ENCODE measurements at regions not wholly inside any gene's neighbourhood (a gene's known extent, or its start where the extent isn't known, plus 50 kb on each side); places are given as distances from the start of the nearest gene placed in this dataset.

DNA sequence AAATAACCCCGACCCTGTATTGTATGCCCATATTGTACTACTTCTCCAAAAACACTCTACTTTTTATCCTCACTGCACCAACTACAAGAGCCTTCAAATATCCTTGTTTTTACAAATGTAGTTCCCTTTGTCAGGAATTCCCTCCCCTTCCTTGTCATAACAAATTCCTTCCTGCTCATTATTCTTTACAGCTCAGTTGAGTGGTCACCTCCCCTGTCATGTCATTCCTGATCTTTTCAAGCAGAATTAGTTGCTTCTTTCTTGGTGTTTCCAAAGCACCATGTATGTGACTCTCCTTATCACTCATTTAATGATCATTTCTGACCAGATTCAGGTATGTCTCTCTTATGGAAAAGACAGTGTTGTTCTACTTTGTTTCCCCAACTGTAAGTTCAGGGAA, 194.2 kb upstream of the SMC2 start:
- no peaks in the 10 kb centered on the region for H3K9me1 ChIP-seq (ENCODE audit: control insufficient read depth, extremely low read depth, insufficient read depth, low read length)
- no peaks in the 10 kb centered on the region for H3K4me1 ChIP-seq (ENCODE audit: control insufficient read depth, extremely low read depth, insufficient read depth, low read length)
- DNase-seq (ENCODE audit: low read depth, low spot score) = no peak
- no peak overlapping the region for H3K9ac ChIP-seq (ENCODE audit: control insufficient read depth, extremely low read depth, insufficient read depth, low read length)
- no peaks in the 10 kb centered on the region for H3K9me3 ChIP-seq (ENCODE audit: control insufficient read depth, low read depth, low read length)
- no peak for TF ChIP-seq EZH2 (IDR thresholded peaks at IDR 0.05; ENCODE audit: low read length)
- TF ChIP-seq, protein P1, sequence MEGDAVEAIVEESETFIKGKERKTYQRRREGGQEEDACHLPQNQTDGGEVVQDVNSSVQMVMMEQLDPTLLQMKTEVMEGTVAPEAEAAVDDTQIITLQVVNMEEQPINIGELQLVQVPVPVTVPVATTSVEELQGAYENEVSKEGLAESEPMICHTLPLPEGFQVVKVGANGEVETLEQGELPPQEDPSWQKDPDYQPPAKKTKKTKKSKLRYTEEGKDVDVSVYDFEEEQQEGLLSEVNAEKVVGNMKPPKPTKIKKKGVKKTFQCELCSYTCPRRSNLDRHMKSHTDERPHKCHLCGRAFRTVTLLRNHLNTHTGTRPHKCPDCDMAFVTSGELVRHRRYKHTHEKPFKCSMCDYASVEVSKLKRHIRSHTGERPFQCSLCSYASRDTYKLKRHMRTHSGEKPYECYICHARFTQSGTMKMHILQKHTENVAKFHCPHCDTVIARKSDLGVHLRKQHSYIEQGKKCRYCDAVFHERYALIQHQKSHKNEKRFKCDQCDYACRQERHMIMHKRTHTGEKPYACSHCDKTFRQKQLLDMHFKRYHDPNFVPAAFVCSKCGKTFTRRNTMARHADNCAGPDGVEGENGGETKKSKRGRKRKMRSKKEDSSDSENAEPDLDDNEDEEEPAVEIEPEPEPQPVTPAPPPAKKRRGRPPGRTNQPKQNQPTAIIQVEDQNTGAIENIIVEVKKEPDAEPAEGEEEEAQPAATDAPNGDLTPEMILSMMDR (optimal IDR thresholded peaks at IDR 0.05 in 1 of 3, IDR thresholded peaks at IDR 0.05 in 1 of 3, conservative IDR thresholded peaks at IDR 0.05 in 1 of 3; ENCODE audit: extremely low read depth in 1 of 3, insufficient read depth in 2 of 3, low read length in 3 of 3) = no peak
- no peak for FAIRE-seq
- no peaks in the 10 kb centered on the region for H3K36me3 ChIP-seq (ENCODE audit: control insufficient read depth in 2 of 2, extremely low read depth in 1 of 2, insufficient read depth in 2 of 2, low read length in 2 of 2)
- H3K27ac ChIP-seq (ENCODE audit: control insufficient read depth, insufficient read depth, low read length) = no peak overlapping the region
- no peak overlapping the region for H3K4me3 ChIP-seq (ENCODE audit: control insufficient read depth in 2 of 3, extremely low read depth in 1 of 3, insufficient read depth in 2 of 3, low read depth in 1 of 3, low read length in 3 of 3)
- H3K4me2 ChIP-seq (ENCODE audit: control insufficient read depth, extremely low read depth, insufficient read depth, low read depth, low read length) = no peak overlapping the region
- dilution Hi-C loops (cut with MboI; ENCODE audit: extremely low pct_ligation_motif_present, low sequenced_read_pairs) = no loop called here
- H2AFZ ChIP-seq (ENCODE audit: control insufficient read depth, low read length) = no peak overlapping the region
- H3K27me3 ChIP-seq (ENCODE audit: control insufficient read depth, extremely low read depth, insufficient read depth, low read length) = no peaks in the 10 kb centered on the region
- no peaks in the 10 kb centered on the region for H4K20me1 ChIP-seq (ENCODE audit: control insufficient read depth, extremely low read depth, insufficient read depth, low read length)
- H3K79me2 ChIP-seq (ENCODE audit: control insufficient read depth, insufficient read depth, low read length) = no peaks in the 10 kb centered on the region

DNA sequence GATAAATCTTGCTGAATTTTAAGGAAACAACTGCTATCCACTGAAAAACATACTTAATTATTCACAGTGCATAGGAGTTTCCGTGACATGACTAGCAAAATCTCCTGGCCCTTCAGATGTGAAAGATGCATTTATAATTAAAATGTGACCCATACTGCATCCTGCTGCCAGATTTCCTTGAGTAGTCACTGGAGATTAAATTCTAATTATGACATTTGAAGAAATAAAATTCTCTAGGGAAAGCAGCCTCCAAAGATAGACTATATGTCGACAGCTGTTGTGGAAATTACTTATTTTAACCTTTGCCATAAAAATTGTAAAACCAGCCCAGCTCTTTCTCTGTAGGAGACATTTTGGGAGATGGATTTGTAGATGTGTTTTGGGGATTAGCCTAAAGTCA, 193.6 kb upstream of the SMC2 start:
- Histone ChIP-seq H3K36me3 (ENCODE audit: control insufficient read depth in 2 of 2, extremely low read depth in 1 of 2, insufficient read depth in 2 of 2, low read length in 2 of 2) (no peaks in the 10 kb centered on the region), H4K20me1 (ENCODE audit: control insufficient read depth, extremely low read depth, insufficient read depth, low read length) (no peaks in the 10 kb centered on the region), H3K4me3 (ENCODE audit: control insufficient read depth in 2 of 3, extremely low read depth in 1 of 3, insufficient read depth in 2 of 3, low read depth in 1 of 3, low read length in 3 of 3) (no peak overlapping the region), H3K4me2 (ENCODE audit: control insufficient read depth, extremely low read depth, insufficient read depth, low read depth, low read length) (no peak overlapping the region), H2AFZ (ENCODE audit: control insufficient read depth, low read length) (no peak overlapping the region), H3K27me3 (ENCODE audit: control insufficient read depth, extremely low read depth, insufficient read depth, low read length) (no peaks in the 10 kb centered on the region), H3K9me3 (ENCODE audit: control insufficient read depth, low read depth, low read length) (no peaks in the 10 kb centered on the region), H3K27ac (ENCODE audit: control insufficient read depth, insufficient read depth, low read length) (no peak overlapping the region), H3K9ac (ENCODE audit: control insufficient read depth, extremely low read depth, insufficient read depth, low read length) (no peak overlapping the region), H3K4me1 (ENCODE audit: control insufficient read depth, extremely low read depth, insufficient read depth, low read length) (no peaks in the 10 kb centered on the region), H3K79me2 (ENCODE audit: control insufficient read depth, insufficient read depth, low read length) (no peaks in the 10 kb centered on the region), H3K9me1 (ENCODE audit: control insufficient read depth, extremely low read depth, insufficient read depth, low read length) (no peaks in the 10 kb centered on the region)
- DNase-seq (ENCODE audit: low read depth, low spot score) (no peak), FAIRE-seq (no peak)
- dilution Hi-C loops (cut with MboI; ENCODE audit: extremely low pct_ligation_motif_present, low sequenced_read_pairs) = no loop called here
- TF ChIP-seq, protein P1 (optimal IDR thresholded peaks at IDR 0.05 in 1 of 3, IDR thresholded peaks at IDR 0.05 in 1 of 3, conservative IDR thresholded peaks at IDR 0.05 in 1 of 3; ENCODE audit: extremely low read depth in 1 of 3, insufficient read depth in 2 of 3, low read length in 3 of 3) = no peak

Data from keratinocyte (primary cell).